Keratinocyte (primary cell): ENCODE measurements at regions not wholly inside any gene's neighbourhood (a gene's known extent, or its start where the extent isn't known, plus 50 kb on each side); places are given as distances from the start of the nearest gene placed in this dataset.

Experiments
- DNase-seq: peaks from one replicate; pipeline ENCODE4 v3.0.0-alpha.2; 2011; ENCODE audit warnings: low read depth, missing footprints, low spot score
- FAIRE-seq: peaks from 2 replicates; lab custom pipeline; 2011; peaks lifted over from hg19 to GRCh38; lab: Jason Lieb, UNC
- H2AFZ ChIP-seq: 2 replicates; pipeline ENCODE4 v1.6.0; 2012; ENCODE audit warnings: low read length, control low read depth, inconsistent platforms; ENCODE audit not compliant: control insufficient read depth
- H3K27ac ChIP-seq: 2 replicates; pipeline ENCODE4 v1.5.1; 2011; ENCODE audit warnings: low read length; ENCODE audit not compliant: control insufficient read depth, insufficient read depth
- H3K27me3 ChIP-seq: 3 replicates; pipeline ENCODE4 v1.6.0; 2011; ENCODE audit warnings: low read length; ENCODE audit not compliant: control insufficient read depth, insufficient read depth; ENCODE audit errors: extremely low read depth
- H3K36me3 ChIP-seq, 2 experiments: 2 replicates in 1 of 2; 3 replicates in 1 of 2; pipeline ENCODE4 v1.5.1; 2011; ENCODE audit warnings: low read length in 2 of 2, mild to moderate bottlenecking in 1 of 2; ENCODE audit not compliant: control insufficient read depth in 2 of 2, insufficient read depth in 2 of 2; ENCODE audit errors: extremely low read depth in 1 of 2
- H3K4me1 ChIP-seq: 3 replicates; pipeline ENCODE4 v1.5.1; 2011; ENCODE audit warnings: low read length; ENCODE audit not compliant: control insufficient read depth, insufficient read depth; ENCODE audit errors: extremely low read depth
- H3K4me2 ChIP-seq: 3 replicates; pipeline ENCODE4 v1.6.0; 2011; ENCODE audit warnings: low read depth, low read length; ENCODE audit not compliant: control insufficient read depth, insufficient read depth; ENCODE audit errors: extremely low read depth
- H3K4me3 ChIP-seq, 3 experiments: fragments of 200-600 bp in 1 of 3; sonication (generic) in 1 of 3; 2 replicates in 2 of 3; 3 replicates in 1 of 3; pipeline ENCODE4 v1.5.1; 2011 to 2016; ENCODE audit warnings: low read length in 3 of 3, mild to moderate bottlenecking in 3 of 3, control low read depth in 2 of 3, inconsistent platforms in 1 of 3, low read depth in 1 of 3, mixed read lengths in 1 of 3, mixed run types in 1 of 3, moderate library complexity in 1 of 3; ENCODE audit not compliant: control insufficient read depth in 2 of 3, insufficient read depth in 2 of 3; ENCODE audit errors: extremely low read depth in 1 of 3
- H3K79me2 ChIP-seq: 2 replicates; pipeline ENCODE4 v1.6.0; 2012; ENCODE audit warnings: low read length; ENCODE audit not compliant: control insufficient read depth, insufficient read depth
- H3K9ac ChIP-seq: 3 replicates; pipeline ENCODE4 v1.6.0; 2011; ENCODE audit warnings: low read length; ENCODE audit not compliant: control insufficient read depth, insufficient read depth; ENCODE audit errors: extremely low read depth
- H3K9me1 ChIP-seq: 3 replicates; pipeline ENCODE4 v1.6.0; 2011; ENCODE audit warnings: low read length; ENCODE audit not compliant: control insufficient read depth, insufficient read depth; ENCODE audit errors: extremely low read depth
- H3K9me3 ChIP-seq: 2 replicates; pipeline ENCODE4 v1.5.1; 2012; ENCODE audit warnings: low read depth, low read length; ENCODE audit not compliant: control insufficient read depth
- H4K20me1 ChIP-seq: 3 replicates; pipeline ENCODE4 v1.6.0; 2011; ENCODE audit warnings: low read length; ENCODE audit not compliant: control insufficient read depth, insufficient read depth; ENCODE audit errors: extremely low read depth
- CTCF ChIP-seq, 3 experiments: IDR thresholded peaks in 1 of 3; conservative IDR thresholded peaks in 1 of 3; optimal IDR thresholded peaks in 1 of 3; 2 replicates in 2 of 3; 3 replicates in 1 of 3; pipeline versions ENCODE3 to v1.5.1; 2011; ENCODE audit warnings: low read length in 3 of 3, mild to moderate bottlenecking in 3 of 3, moderate library complexity in 2 of 3, control low read depth in 1 of 3, inconsistent platforms in 1 of 3; ENCODE audit not compliant: insufficient read depth in 2 of 3; ENCODE audit errors: extremely low read depth in 1 of 3
- EZH2 ChIP-seq: IDR thresholded peaks from one replicate; pipeline ENCODE4 v1.6.1; 2012; ENCODE audit warnings: inconsistent platforms, mild to moderate bottlenecking, low read length, moderate library complexity
- dilution Hi-C: fragments of 300-500 bp; cut with MboI; formaldehyde crosslinking; loops from one replicate; pipeline ENCODE4 v1.7.0; 2020; ENCODE audit warnings: low sequenced_read_pairs; ENCODE audit not compliant: extremely low pct_ligation_motif_present

DNA sequence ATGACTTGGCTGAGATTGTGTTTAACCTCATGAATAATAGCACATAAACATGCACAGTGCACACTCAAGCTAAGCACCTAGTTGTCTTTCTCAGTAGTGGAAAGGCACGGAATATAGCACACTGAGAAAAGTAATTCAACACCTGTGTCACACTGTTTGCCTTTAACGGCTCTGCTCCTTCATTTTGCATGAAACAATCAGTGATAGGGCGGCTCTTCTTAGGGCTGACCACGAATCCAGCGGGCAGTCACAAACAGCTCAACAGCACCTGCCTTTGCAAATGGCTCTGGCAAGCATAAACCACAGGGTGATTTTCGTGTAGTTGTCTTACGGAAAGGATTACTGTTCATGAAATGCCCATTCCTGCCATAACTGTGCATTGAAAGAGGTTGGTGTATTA, 954.0 kb upstream of the TENM3 start:
- H3K79me2 ChIP-seq, result no peaks in the 10 kb centered on the region
- no peak overlapping the region for H3K9ac ChIP-seq
- H4K20me1 ChIP-seq, result no peaks in the 10 kb centered on the region
- TF ChIP-seq EZH2 (no peak), CTCF (optimal IDR thresholded peaks at IDR 0.05 in 1 of 3, IDR thresholded peaks at IDR 0.05 in 1 of 3, conservative IDR thresholded peaks at IDR 0.05 in 1 of 3; ENCODE audit: extremely low read depth in 1 of 3, insufficient read depth in 2 of 3, low read length in 3 of 3) (no peak)
- H3K36me3 ChIP-seq, result no peaks in the 10 kb centered on the region
- no peaks in the 10 kb centered on the region for H3K9me3 ChIP-seq
- no peak overlapping the region for H3K4me3 ChIP-seq
- no peak overlapping the region for H2AFZ ChIP-seq
- H3K27me3 ChIP-seq, result no peaks in the 10 kb centered on the region
- no peaks in the 10 kb centered on the region for H3K4me1 ChIP-seq
- no peaks in the 10 kb centered on the region for H3K9me1 ChIP-seq
- H3K4me2 ChIP-seq, result no peak overlapping the region
- FAIRE-seq (no peak), DNase-seq (no peak)
- dilution Hi-C loops, result no loop called here
- no peak overlapping the region for H3K27ac ChIP-seq

DNA sequence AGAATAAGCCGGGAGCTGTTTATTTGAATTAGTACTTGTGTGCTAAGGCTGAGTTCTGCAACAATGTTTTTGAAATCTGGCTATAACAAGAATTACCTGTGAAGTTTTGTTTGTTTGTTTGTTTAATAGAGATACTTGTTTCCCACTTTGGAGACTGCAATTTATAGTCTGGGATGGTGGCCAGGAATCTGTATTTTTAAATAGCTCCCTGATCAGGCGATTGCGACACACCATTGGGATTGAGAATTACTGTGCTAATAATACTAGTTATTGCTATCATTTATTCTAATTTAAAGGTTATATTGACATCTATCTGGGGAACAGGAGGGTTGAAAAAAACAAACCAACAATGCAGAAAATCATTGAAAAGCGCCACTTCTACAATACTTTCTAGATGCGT, 951.6 kb upstream of the TENM3 start:
- H3K27me3 ChIP-seq, result no peaks in the 10 kb centered on the region
- no peaks in the 10 kb centered on the region for H3K4me1 ChIP-seq
- H3K4me2 ChIP-seq, result no peak overlapping the region
- no peaks in the 10 kb centered on the region for H3K9me1 ChIP-seq
- H3K9ac ChIP-seq, result no peak overlapping the region
- dilution Hi-C loops, result no loop called here
- no peaks in the 10 kb centered on the region for H4K20me1 ChIP-seq
- no peak overlapping the region for H3K27ac ChIP-seq
- H3K9me3 ChIP-seq, result no peaks in the 10 kb centered on the region
- no peaks in the 10 kb centered on the region for H3K36me3 ChIP-seq
- DNase-seq (no peak), FAIRE-seq (no peak)
- no peak for TF ChIP-seq CTCF (optimal IDR thresholded peaks at IDR 0.05 in 1 of 3, IDR thresholded peaks at IDR 0.05 in 1 of 3, conservative IDR thresholded peaks at IDR 0.05 in 1 of 3; ENCODE audit: extremely low read depth in 1 of 3, insufficient read depth in 2 of 3, low read length in 3 of 3)
- TF ChIP-seq EZH2, result no peak
- no peak overlapping the region for H3K4me3 ChIP-seq
- H2AFZ ChIP-seq, result no peak overlapping the region
- no peaks in the 10 kb centered on the region for H3K79me2 ChIP-seq
